ENCODE measurements at regions not wholly inside any gene's neighbourhood (a gene's known extent, or its start where the extent isn't known, plus 50 kb on each side); places are given as distances from the start of the nearest gene placed in this dataset.

GRCh38 chr3:106552351-106553043, 683.7 kb upstream of the CBLB start:
- no peak overlapping the region for H3K4me3 ChIP-seq (ENCODE audit: low read depth, low read length)
- TF ChIP-seq, protein P1, sequence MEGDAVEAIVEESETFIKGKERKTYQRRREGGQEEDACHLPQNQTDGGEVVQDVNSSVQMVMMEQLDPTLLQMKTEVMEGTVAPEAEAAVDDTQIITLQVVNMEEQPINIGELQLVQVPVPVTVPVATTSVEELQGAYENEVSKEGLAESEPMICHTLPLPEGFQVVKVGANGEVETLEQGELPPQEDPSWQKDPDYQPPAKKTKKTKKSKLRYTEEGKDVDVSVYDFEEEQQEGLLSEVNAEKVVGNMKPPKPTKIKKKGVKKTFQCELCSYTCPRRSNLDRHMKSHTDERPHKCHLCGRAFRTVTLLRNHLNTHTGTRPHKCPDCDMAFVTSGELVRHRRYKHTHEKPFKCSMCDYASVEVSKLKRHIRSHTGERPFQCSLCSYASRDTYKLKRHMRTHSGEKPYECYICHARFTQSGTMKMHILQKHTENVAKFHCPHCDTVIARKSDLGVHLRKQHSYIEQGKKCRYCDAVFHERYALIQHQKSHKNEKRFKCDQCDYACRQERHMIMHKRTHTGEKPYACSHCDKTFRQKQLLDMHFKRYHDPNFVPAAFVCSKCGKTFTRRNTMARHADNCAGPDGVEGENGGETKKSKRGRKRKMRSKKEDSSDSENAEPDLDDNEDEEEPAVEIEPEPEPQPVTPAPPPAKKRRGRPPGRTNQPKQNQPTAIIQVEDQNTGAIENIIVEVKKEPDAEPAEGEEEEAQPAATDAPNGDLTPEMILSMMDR (IDR thresholded peaks at IDR 0.05; ENCODE audit: insufficient read depth, low read length), result no peak
- no peak for DNase-seq (ENCODE audit: low read depth)

- TF ChIP-seq, protein P1 (IDR thresholded peaks at IDR 0.05; ENCODE audit: insufficient read depth, low read length), result no peak
- H3K4me3 ChIP-seq (ENCODE audit: low read depth, low read length), result no peak overlapping the region
- peak; percentile 82 for DNase-seq (ENCODE audit: low read depth)
Observed at GRCh38 chr3:106560451-106560966, 691.7 kb upstream of the CBLB start.

DNA sequence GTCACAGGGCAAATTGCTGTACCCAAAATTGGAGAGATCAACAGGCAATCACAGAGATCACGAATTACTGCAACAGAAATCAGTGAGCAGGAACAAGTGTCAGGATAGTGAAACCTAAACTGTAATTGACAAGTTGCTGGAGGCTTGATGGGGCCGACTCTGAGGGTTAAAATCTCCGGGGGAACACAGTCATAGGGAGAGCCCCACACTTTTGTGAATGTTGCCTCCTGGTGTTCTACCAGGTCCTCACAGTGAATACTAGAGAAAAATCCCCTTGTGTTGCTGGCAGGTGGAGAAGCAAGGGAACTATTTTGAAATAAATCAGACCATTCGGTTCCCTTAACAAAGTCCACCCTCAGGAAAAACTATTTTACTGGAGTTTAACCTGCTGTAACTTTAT, 697.5 kb upstream of the CBLB start:
- DNase-seq (ENCODE audit: low read depth), result no peak
- no peak overlapping the region for H3K4me3 ChIP-seq (ENCODE audit: low read depth, low read length)
- TF ChIP-seq, protein P1 (IDR thresholded peaks at IDR 0.05; ENCODE audit: insufficient read depth, low read length), result no peak

DNA sequence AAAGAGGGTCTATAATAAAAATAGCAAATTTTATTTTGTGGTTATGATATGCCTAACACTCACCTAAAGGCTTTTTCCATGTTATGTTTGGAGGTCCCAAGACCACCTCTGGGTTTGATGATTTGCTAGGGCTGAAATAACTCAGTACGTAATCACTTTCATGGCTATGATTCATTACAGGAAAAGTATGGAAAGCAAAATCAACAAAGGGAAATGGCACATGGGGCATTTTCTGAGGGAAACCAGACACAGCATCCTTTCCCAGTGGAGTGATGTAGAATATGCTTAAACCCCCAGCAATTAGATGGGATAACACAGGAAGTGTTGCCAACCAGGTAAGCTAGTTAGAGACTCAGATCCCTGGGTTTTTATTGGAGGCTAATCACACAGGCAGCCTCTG, 701.6 kb upstream of the CBLB start:
- H3K4me3 ChIP-seq (ENCODE audit: low read depth, low read length), result no peak overlapping the region
- no peak for DNase-seq (ENCODE audit: low read depth)
- TF ChIP-seq, protein P1 (IDR thresholded peaks at IDR 0.05; ENCODE audit: insufficient read depth, low read length), result no peak

DNA sequence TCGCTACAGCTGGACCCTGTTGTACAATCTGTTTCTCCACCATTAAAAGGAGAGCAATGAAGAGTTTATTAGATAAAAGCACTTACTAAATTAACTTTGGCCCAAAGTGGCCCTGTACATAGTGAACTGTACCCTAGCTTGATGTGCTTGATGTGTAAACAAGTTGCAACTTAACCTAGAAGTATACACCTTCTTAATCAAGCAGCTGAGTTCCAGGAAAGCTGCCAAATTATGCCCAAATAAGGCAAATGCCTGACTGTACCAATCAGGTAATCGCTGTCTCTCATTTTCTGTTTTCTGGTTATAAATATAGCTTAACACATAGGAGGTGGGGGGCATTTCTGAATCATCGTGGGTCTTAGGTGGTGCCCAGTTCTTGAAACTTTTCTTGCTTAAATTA, 704.8 kb upstream of the CBLB start:
- no peak for DNase-seq (ENCODE audit: low read depth)
- TF ChIP-seq, protein P1 (IDR thresholded peaks at IDR 0.05; ENCODE audit: insufficient read depth, low read length), result no peak
- no peak overlapping the region for H3K4me3 ChIP-seq (ENCODE audit: low read depth, low read length)

DNA sequence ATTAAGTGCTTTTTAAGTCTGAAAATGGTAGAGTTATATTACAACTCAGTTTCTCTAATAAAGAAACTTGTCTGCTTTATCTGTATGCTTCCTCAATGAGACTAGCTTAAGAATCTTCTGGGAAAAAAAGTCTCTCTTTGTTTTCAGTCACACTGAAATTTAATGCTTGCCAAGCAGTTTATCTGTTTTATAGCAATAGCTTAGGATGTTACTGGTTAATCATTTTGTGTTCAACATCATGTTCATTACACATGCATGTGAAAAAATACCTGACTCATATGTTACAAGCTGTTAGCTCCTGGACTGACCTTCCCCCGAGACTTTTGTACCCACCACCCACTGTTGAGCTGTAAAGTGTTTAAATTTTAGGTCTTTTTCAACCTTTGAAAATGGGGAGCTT, 706.2 kb upstream of the CBLB start:
- TF ChIP-seq, protein P1 (IDR thresholded peaks at IDR 0.05; ENCODE audit: insufficient read depth, low read length), result no peak
- no peak for DNase-seq (ENCODE audit: low read depth)
- H3K4me3 ChIP-seq (ENCODE audit: low read depth, low read length), result no peak overlapping the region

DNA sequence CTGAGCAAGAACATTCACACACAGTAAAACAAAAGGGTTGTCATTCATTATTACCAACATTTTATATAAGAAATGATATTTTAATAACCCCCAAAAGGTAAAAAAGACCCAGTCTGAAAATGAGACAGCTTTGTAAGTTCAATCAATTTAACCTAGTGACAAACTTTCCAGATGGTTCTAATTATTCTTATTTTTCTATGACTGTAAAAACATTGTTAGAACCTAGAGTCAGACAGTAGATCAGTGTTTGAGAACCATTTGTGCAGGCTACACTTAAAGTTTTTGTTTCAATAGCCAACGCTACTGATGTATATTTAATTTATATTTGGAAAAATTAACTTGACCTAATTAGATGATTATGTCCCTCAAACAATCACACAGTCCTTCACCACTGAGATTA, 708.4 kb upstream of the CBLB start:
- H3K4me3 ChIP-seq (ENCODE audit: low read depth, low read length), result no peak overlapping the region
- TF ChIP-seq, protein P1 (IDR thresholded peaks at IDR 0.05; ENCODE audit: insufficient read depth, low read length), result no peak
- DNase-seq (ENCODE audit: low read depth), result no peak
